GM19324 (cell line): ENCODE measurements at regions not wholly inside any gene's neighbourhood (a gene's known extent, or its start where the extent isn't known, plus 50 kb on each side); places are given as distances from the start of the nearest gene placed in this dataset.
"Not testable (repeated sequence)": the region's sequence is repeated elsewhere in the genome, so short reads cannot be mapped to it uniquely, and the experiment has no call there.

Experiments used
- ATAC-seq: cut with Tn5 transposase; IDR thresholded peaks from one replicate; pipeline ENCODE4 v1.9.1; 2021; ENCODE audit warnings: mild to moderate bottlenecking, moderate library complexity; ENCODE audit not compliant: unreplicated experiment, low FRiP score

DNA sequence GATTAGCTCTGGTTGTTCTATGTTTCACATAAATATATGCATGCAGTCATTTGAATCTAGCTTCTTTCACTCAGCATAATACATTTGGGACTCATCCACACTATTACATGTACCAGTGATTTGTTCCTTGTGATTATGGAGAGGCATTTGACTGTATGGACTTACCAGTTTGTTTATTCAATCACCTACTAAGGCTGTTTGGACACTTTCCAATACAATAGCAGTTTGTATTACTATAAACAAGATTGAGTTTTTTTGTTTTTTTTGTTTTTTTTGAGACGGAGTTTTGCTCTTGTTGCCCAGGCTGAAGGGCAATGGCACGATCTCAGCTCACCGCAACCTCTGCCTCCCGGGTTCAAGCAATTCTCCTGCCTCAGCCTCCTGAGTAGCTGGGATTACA is 109.8 kb upstream of the DST start:
- ATAC-seq, result no peak

DNA sequence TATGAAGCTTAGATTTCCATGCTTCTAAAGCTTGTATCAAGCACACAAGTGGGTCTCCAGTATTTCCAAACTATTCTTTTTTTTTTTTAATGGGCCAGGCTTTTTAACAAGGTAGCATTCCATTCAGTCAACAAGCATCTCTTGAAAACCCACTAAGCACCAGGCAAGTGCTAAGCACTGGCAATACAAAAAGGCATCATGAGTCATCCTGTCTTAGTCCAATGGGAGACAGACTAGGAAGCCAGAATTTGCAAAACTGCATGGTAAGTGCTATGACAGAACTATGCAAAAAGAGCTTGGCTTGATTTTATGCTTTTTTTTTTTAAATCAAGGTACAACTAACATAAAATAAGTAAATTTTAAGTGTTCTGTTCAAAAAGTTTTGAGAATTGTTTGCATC is 109.3 kb upstream of the DST start:
- ATAC-seq, result no peak

GRCh38 chr6:56751604-56752003 is 108.9 kb upstream of the DST start:
- no peak for ATAC-seq

- no peak for ATAC-seq
Observed at GRCh38 chr6:56750686-56751085, 108.0 kb upstream of the DST start.

GRCh38 chr6:56749632-56750151 is 107.0 kb upstream of the DST start:
- ATAC-seq, result no peak

DNA sequence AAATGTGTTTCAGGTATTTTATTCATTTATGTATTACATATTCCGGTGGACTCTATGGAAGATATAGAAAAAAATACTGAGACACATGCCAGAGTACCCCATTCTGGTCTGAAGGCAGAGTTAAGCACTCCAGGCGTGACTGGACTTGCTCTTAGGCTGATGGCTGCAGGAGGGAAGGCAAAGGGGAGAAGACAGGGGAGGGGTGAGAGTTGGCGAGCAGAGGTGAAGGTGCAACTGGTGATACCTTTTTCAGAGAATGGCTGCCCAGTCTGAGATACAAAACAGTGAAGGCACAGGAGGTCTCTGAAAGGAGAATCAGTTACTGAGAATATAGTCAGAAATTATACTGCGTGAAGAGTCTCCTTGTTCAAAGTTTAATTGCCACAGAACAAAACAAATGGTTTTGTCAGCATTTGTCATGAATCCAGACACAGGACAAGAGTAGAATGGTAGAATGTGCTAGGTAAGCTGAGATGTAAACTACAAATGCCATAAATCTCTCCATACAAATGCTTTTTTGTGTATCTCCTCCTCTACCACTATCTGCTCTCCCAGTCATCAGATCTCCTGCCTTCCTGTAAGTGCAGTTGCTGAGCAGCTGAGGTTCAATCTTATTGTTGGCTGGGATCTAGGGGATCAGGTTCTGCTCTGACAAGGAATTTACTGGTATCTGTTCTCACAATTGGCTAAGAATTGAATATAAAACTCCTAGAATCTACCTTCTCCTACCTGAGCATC is 104.2 kb upstream of the DST start:
- no peak for ATAC-seq

DNA sequence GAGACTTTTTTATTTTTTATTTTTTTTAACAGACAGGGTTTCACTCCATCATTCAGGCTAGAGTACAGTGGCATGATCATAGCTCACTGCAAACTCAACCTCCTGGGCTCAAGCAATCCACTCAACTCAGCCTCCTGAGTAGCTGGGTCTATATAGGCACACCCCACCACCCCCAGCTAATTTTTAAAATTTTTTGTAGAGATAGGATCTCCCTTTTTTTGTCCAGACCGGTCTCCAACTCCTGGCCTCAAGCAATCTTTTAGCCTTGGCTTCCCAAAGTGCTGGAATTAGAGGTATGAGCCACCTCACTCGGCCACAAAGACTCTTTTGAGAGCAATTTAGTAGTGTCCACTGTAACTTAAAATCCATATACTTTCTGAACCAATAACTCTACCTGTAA is 103.3 kb upstream of the DST start:
- no peak for ATAC-seq

- ATAC-seq, result no peak
Observed at GRCh38 chr6:56745081-56745480, 102.4 kb upstream of the DST start.

GRCh38 chr6:56744528-56744927 is 101.8 kb upstream of the DST start:
- no peak for ATAC-seq

- ATAC-seq, result peak; percentile 82
Observed at GRCh38 chr6:56742122-56742791, 99.6 kb upstream of the DST start.

DNA sequence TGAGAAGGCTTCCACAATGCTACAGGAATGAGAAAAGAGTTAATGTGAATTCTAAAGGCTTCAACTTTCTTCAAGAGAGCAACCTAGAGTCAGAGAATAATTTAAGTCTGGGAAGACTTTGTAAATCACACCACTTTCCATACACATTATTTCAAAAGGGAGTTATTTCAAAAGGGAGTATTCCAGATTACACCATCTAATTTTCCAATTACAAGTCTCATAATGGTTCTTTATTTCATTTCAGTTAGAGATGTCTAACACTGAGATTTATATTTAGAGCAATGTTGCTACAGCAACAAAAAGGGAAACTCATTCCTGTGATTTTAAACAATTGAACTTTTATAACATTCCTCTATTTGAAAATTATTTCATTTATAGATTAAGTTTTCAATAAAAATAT is 98.8 kb upstream of the DST start:
- no peak for ATAC-seq

- no peak for ATAC-seq
Observed at GRCh38 chr6:56739836-56740815, 97.4 kb upstream of the DST start.

DNA sequence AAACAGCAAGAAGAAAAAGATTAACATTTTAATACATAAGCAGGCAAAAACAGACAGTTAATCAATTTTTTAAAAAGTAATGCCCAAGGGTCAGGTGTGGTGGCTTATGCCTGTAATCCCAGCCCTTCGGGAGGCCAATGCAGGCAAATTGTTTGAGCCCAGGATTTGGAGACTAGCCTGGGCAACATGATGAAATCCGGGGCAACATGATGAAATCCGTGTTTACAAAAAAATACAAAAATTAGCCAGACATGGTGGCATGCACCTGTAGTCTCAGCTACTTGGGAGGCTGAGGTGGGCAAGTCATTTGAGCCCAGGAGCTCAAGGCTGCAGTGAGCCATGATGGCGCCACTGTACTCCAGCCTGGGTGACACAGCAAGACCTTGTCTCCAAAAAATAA is 94.1 kb upstream of the DST start:
- ATAC-seq, result no peak

DNA sequence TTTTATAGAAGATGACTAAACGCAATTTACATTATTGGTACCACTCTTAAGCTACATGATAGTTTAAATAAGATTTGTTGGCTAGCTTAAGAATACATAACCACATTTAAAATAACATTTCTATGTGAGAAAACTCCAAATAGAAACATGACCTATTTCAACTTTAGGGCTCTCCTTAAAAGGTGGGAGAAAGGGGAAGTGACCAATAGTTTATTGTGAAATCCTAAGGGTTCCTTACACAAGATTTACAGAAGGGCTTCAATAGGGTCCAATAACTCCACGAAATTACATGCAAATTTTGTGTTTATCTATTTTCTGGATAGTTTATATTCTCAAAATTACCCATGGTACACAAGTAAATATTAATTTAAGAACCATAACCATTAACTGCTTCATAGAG is 91.6 kb upstream of the DST start:
- no peak for ATAC-seq

DNA sequence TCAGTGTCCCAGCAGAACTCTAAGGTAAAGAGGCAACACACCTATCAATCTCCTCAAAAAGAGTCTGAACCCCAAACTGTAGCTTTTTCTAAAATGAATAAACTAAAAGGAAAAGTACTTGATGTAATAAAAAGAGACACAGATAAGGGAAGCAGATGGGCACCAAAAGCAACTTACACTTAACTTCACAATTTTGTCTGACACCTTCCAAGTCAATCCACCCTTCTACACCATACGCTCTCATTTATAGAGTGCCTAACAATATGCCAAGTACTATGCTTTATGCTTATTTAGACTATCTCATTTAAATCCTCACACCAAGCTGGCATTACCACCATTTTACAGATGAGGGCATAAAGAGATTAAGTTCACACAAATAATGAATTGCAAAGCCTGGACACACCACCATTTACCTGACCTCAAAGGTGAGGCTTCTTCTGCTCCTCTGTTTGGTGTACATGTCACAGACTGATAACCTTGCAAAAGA is 90.6 kb upstream of the DST start:
- no peak for ATAC-seq

DNA sequence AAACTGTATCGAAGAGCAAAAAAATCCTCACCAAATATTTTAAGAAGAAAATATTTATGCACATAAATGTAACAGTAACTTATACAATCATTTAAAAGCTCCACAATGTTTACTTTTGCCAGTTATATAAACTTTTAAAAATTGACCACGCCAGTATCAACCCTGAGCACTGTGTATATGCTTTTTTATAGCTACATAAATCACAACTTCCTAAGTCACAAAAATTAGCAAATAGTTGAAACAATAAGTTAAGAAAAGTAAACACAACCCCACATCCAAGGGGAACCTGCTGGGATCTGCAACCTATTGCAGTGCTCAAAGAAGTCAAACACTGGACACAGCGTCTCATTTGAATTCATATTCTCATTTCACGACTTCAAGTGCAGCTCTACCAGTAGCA is 89.8 kb upstream of the DST start:
- no peak for ATAC-seq

DNA sequence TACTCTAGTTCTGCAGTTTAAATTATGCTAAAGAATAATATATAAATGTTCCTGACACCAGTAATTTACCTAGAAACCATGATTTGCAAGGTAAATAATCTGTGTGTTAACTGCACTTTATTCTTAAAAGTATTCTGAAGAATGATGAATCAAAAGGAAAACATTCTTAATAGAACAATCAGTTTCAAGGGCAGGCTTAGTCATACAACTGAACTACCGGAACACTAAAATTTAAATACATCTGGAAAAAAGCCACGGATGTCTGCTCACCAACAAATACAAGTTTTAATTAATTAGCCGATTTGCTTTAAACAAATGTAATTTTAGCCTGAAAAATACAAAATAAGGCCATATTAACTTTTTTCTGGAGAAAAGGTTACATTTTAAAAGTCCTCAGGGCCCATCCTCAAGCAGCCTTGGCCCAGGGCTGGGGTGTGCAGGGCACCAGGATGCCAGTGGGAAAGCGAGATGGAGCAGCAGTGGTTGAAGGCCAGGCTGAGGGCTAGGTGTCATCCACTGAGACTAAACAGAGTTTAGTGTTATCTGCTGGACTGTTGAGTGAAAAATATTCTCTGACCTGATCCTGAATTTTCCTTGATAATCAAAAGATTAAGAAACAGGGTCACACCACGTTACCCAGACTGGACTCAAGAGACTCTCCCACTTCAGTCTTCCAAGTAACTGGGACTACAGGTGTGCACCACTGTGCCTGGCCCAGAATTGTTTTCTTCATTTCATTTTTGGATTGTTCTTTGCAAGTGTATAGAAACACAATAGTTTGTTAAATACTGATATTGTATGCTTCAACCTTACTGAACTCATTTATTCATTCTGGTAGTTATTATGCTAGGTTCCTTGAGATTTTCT is 88.2 kb upstream of the DST start:
- no peak for ATAC-seq

GRCh38 chr6:56729719-56730118 is 87.0 kb upstream of the DST start:
- ATAC-seq, result no peak

- not testable (repeated sequence) for ATAC-seq
Observed at GRCh38 chr6:56729166-56729565, 86.5 kb upstream of the DST start.
